BLaER1 (cell line): ENCODE measurements at regions not wholly inside any gene's neighbourhood (a gene's known extent, or its start where the extent isn't known, plus 50 kb on each side); places are given as distances from the start of the nearest gene placed in this dataset.
A peak's percentile ranks its signal among the peaks of the same experiment; 100 is the strongest.

Experiments used
- H3K27ac ChIP-seq: shearing (Covaris generic); formaldehyde crosslinking; 2 replicates; pipeline ENCODE4 v1.8.1; 2022
- H3K27me3 ChIP-seq: shearing (Covaris generic); formaldehyde crosslinking; 2 replicates; pipeline ENCODE4 v1.8.1; 2022
- H3K36me3 ChIP-seq: shearing (Covaris generic); formaldehyde crosslinking; 2 replicates; pipeline ENCODE4 v1.8.1; 2022
- H3K4me1 ChIP-seq: shearing (Covaris generic); formaldehyde crosslinking; 2 replicates; pipeline ENCODE4 v1.8.1; 2022
- H3K4me2 ChIP-seq: shearing (Covaris generic); formaldehyde crosslinking; 2 replicates; pipeline ENCODE4 v1.8.1; 2022
- H3K4me3 ChIP-seq: shearing (Covaris generic); formaldehyde crosslinking; 2 replicates; pipeline ENCODE4 v1.8.1; 2022
- H3K9ac ChIP-seq: shearing (Covaris generic); formaldehyde crosslinking; 2 replicates; pipeline ENCODE4 v1.8.1; 2022
- H3K9me3 ChIP-seq: shearing (Covaris generic); formaldehyde crosslinking; 2 replicates; pipeline ENCODE4 v1.8.1; 2022
- H4K20me1 ChIP-seq: shearing (Covaris generic); formaldehyde crosslinking; 2 replicates; pipeline ENCODE4 v1.8.1; 2022
- Cebpa-rat ChIP-seq: shearing (Covaris generic); IDR thresholded peaks from 2 replicates; pipeline ENCODE4 v1.8.1; 2022

DNA sequence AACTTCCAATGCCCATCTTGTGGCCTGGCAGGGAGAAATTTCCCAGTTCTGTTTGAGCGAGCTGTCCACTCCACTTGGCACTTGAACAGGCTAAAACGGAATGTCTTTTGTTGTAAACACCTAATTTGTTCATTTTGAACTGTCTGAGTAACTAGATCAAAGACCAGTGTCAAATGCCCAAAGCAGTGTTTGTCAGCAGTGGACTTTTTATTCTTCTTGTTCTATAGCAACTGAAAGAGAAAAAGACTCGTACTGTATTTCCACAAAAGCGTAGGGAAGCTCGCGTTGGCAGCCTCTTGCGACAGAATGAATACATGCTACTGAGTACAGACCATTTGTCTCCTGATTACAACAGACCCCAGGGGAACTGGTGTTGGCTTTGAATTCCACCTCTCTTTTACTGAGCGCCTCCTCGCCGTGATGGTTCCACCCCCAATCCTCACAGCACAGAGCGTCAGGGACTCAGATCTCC, 601.8 kb upstream of the ZNF608 start:
- no peaks in the 10 kb centered on the region for H3K4me1 ChIP-seq
- no peak overlapping the region for H3K27ac ChIP-seq
- H3K4me3 ChIP-seq = no peak overlapping the region
- TF ChIP-seq Cebpa-rat = no peak
- H3K27me3 ChIP-seq = no peaks in the 10 kb centered on the region
- no peaks in the 10 kb centered on the region for H3K36me3 ChIP-seq
- no peak overlapping the region for H3K4me2 ChIP-seq
- H4K20me1 ChIP-seq = no peaks in the 10 kb centered on the region
- H3K9me3 ChIP-seq = 0 out of 2 replicates have a peak, but pooled peaks cover 3% of the 10 kb centered on the region
- H3K9ac ChIP-seq = no peak overlapping the region

- no peaks in the 10 kb centered on the region for H4K20me1 ChIP-seq
- no peaks in the 10 kb centered on the region for H3K27me3 ChIP-seq
- no peaks in the 10 kb centered on the region for H3K9me3 ChIP-seq
- no peak overlapping the region for H3K27ac ChIP-seq
- H3K4me2 ChIP-seq = no peak overlapping the region
- no peak overlapping the region for H3K4me3 ChIP-seq
- H3K4me1 ChIP-seq = no peaks in the 10 kb centered on the region
- TF ChIP-seq Cebpa-rat = no peak
- H3K9ac ChIP-seq = no peak overlapping the region
- no peaks in the 10 kb centered on the region for H3K36me3 ChIP-seq
Observed at GRCh38 chr5:125348936-125349831, 602.7 kb upstream of the ZNF608 start.

- H4K20me1 ChIP-seq = no peaks in the 10 kb centered on the region
- H3K27me3 ChIP-seq = no peaks in the 10 kb centered on the region
- H3K9ac ChIP-seq = no peak overlapping the region
- H3K9me3 ChIP-seq = peaks cover 15% of the 10 kb centered on the region; the same call in 1 of the 2 replicates
- H3K36me3 ChIP-seq = no peaks in the 10 kb centered on the region
- no peaks in the 10 kb centered on the region for H3K4me1 ChIP-seq
- no peak overlapping the region for H3K4me3 ChIP-seq
- TF ChIP-seq Cebpa-rat = no peak
- H3K27ac ChIP-seq = no peak overlapping the region
- no peak overlapping the region for H3K4me2 ChIP-seq
Observed at GRCh38 chr5:125357660-125358059, 611.2 kb upstream of the ZNF608 start.

GRCh38 chr5:125365747-125366146, 619.3 kb upstream of the ZNF608 start:
- Histone ChIP-seq H3K27me3 (no peaks in the 10 kb centered on the region), H3K4me1 (peaks cover 7% of the 10 kb centered on the region), H3K4me3 (no peak overlapping the region), H3K9ac (no peak overlapping the region), H4K20me1 (no peaks in the 10 kb centered on the region), H3K36me3 (no peaks in the 10 kb centered on the region), H3K9me3 (no peaks in the 10 kb centered on the region), H3K27ac (no peak overlapping the region), H3K4me2 (no peak overlapping the region)
- no peak for TF ChIP-seq Cebpa-rat

DNA sequence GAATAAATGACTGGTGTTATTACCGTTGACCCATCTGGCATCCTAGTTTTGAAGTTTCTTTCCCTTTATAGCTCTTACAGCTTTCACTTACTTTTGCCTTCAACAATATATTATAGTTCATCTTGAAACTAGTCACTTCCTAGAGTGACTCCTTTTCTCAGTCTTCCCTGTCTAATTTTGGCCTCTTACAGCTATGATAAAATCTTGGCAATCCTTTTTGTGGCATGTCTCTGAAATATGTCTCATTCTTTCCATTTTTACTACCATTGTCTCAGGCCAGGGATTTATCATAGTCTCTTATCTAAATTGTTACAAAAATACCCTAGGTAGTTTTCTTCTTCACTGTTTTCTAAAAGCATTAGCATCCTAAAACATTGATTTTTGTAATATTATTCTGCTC, 621.3 kb upstream of the ZNF608 start:
- Histone ChIP-seq H3K9me3 (no peaks in the 10 kb centered on the region), H3K9ac (no peak overlapping the region), H4K20me1 (no peaks in the 10 kb centered on the region), H3K36me3 (no peaks in the 10 kb centered on the region), H3K4me2 (no peak overlapping the region), H3K4me3 (no peak overlapping the region), H3K27me3 (no peaks in the 10 kb centered on the region), H3K27ac (no peak overlapping the region), H3K4me1 (peaks cover 17% of the 10 kb centered on the region)
- TF ChIP-seq Cebpa-rat = no peak

DNA sequence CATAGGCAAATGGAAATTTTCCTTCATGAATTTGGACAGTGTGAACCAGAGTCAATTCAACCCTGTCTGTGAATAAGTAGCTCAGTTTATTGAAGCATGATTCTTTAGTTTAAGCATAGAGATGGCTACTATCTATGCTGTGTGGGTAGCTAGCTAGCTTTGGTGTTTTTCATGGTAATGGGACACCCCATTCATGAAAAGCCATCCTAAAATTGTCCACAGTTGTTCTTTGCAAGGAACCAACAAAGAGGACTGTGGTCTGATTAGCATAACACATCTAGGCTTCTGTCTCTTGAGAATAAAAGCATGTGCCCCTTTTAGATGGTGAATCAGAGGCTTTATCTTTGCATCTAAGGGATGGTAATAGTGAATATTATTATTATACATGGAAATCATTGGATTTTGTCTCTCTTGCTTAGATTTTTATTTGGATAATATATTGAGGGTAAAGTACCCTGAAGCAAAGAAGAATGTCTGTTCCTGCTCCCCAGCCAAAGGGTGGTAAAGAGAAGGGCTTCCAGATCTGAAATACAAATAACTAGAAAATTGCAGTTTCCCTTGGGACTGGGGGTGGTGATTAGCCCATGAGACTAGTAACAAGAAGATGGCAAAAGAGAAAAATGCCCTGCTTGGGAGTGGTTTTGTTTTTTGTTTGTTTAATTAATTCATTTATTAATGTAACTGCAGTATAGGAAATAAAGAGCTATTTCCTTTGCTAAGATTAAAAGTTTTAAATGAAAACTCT, 624.2 kb upstream of the ZNF608 start:
- H3K4me2 ChIP-seq = peak overlapping the region; percentile 46
- H4K20me1 ChIP-seq = no peaks in the 10 kb centered on the region
- H3K4me3 ChIP-seq = no peak overlapping the region
- no peaks in the 10 kb centered on the region for H3K27me3 ChIP-seq
- no peak for TF ChIP-seq Cebpa-rat
- H3K36me3 ChIP-seq = no peaks in the 10 kb centered on the region
- no peaks in the 10 kb centered on the region for H3K9me3 ChIP-seq
- H3K4me1 ChIP-seq = peaks cover 17% of the 10 kb centered on the region
- H3K9ac ChIP-seq = no peak overlapping the region
- no peak overlapping the region for H3K27ac ChIP-seq

- H3K9me3 ChIP-seq = no peaks in the 10 kb centered on the region
- no peaks in the 10 kb centered on the region for H3K36me3 ChIP-seq
- H3K4me2 ChIP-seq = no peak overlapping the region
- no peak for TF ChIP-seq Cebpa-rat
- H3K9ac ChIP-seq = no peak overlapping the region
- no peaks in the 10 kb centered on the region for H3K27me3 ChIP-seq
- no peaks in the 10 kb centered on the region for H4K20me1 ChIP-seq
- peaks cover 17% of the 10 kb centered on the region for H3K4me1 ChIP-seq
- H3K4me3 ChIP-seq = no peak overlapping the region
- H3K27ac ChIP-seq = no peak overlapping the region
Observed at GRCh38 chr5:125372694-125373631, 626.5 kb upstream of the ZNF608 start.

DNA sequence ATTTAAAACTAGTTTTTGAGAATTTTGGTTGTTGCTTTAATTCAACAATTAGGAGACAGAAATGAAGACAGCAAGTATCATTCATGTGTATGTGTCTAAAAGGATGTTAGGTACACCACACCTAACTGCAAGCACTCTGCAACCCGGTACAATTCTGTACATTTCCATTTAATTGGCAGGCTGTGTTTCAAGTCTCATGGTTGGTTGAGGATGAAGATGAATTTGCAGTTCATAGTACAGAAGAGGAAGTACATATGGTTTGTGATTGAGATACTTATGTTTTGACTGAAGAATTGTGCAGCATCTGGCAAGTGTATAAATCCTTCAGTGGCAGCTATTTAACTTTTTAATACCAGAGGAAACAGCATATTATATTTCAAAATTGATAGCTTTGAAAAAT, 628.7 kb upstream of the ZNF608 start:
- H3K27me3 ChIP-seq = no peaks in the 10 kb centered on the region
- no peak overlapping the region for H3K9ac ChIP-seq
- no peak for TF ChIP-seq Cebpa-rat
- no peaks in the 10 kb centered on the region for H4K20me1 ChIP-seq
- no peaks in the 10 kb centered on the region for H3K36me3 ChIP-seq
- no peak overlapping the region for H3K27ac ChIP-seq
- no peak overlapping the region for H3K4me2 ChIP-seq
- no peaks in the 10 kb centered on the region for H3K9me3 ChIP-seq
- H3K4me1 ChIP-seq = peaks cover 16% of the 10 kb centered on the region
- H3K4me3 ChIP-seq = no peak overlapping the region

GRCh38 chr5:125376059-125376641, 629.7 kb upstream of the ZNF608 start:
- no peaks in the 10 kb centered on the region for H3K36me3 ChIP-seq
- H4K20me1 ChIP-seq = no peaks in the 10 kb centered on the region
- H3K4me3 ChIP-seq = no peak overlapping the region
- no peaks in the 10 kb centered on the region for H3K9me3 ChIP-seq
- no peak overlapping the region for H3K4me2 ChIP-seq
- no peak overlapping the region for H3K27ac ChIP-seq
- TF ChIP-seq Cebpa-rat = no peak
- peaks cover 6% of the 10 kb centered on the region for H3K4me1 ChIP-seq
- no peak overlapping the region for H3K9ac ChIP-seq
- H3K27me3 ChIP-seq = no peaks in the 10 kb centered on the region
